VCaP (cell line): ENCODE measurements at regions not wholly inside any gene's neighbourhood (a gene's known extent, or its start where the extent isn't known, plus 50 kb on each side); places are given as distances from the start of the nearest gene placed in this dataset.

Experiments used
- H3K27ac ChIP-seq: fragments of 450-650 bp; 2 replicates; pipeline ENCODE4 v1.5.1; 2017
- CTCF ChIP-seq: fragments of 450-650 bp; conservative IDR thresholded peaks from 2 replicates; pipeline ENCODE4 v1.5.1; 2017; ENCODE audit warnings: mild to moderate bottlenecking, moderate library complexity

GRCh38 chr16:85171004-85171758 lies 58.9 kb upstream of the CIBAR2 start:
- H3K27ac ChIP-seq, result no peak overlapping the region
- no peak for TF ChIP-seq CTCF

GRCh38 chr16:85171759-85172454 lies 59.6 kb upstream of the CIBAR2 start:
- TF ChIP-seq CTCF, result no peak
- H3K27ac ChIP-seq, result no peak overlapping the region

- H3K27ac ChIP-seq, result no peak overlapping the region
- TF ChIP-seq CTCF, result peak; percentile 48
Measured at GRCh38 chr16:85172455-85173145, 60.3 kb upstream of the CIBAR2 start.

- TF ChIP-seq CTCF, result no peak
- H3K27ac ChIP-seq, result peak overlapping the region; percentile 41
Measured at GRCh38 chr16:85173146-85173980, 61.1 kb upstream of the CIBAR2 start.

GRCh38 chr16:85173981-85174751 lies 61.9 kb upstream of the CIBAR2 start:
- no peak for TF ChIP-seq CTCF
- peak overlapping the region; percentile 41 for H3K27ac ChIP-seq

- TF ChIP-seq CTCF, result no peak
- H3K27ac ChIP-seq, result no peak overlapping the region; the same call in 1 of the 2 replicates
Measured at GRCh38 chr16:85174871-85175723, 62.8 kb upstream of the CIBAR2 start.
